ENCODE measurements at regions not wholly inside any gene's neighbourhood (a gene's known extent, or its start where the extent isn't known, plus 50 kb on each side); places are given as distances from the start of the nearest gene placed in this dataset.

DNA sequence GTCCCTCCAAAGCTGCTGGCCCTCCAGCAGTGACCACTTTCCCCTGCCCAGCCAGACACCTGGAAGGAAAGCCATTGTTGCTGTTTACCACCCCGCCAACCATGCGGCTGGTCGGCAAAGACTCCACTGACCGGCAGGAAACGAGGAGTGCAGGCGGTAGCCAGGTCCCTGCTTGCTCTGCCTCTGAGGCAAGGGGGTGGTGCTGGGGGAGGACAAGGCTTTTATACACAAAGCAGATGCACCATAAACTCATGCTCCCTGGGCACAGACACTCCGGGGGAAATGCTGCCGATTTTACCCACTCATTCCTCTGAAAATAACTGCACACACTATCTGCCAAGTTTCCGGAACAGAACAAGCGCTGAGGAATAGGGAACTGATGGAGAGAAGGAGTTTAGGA is 62.8 kb upstream of the GRIN2A start:
- peaks cover 0 to 7% (median 0%) of the 10 kb centered on the region in 4 donors for H3K4me1 ChIP-seq
- no peaks in the 10 kb centered on the region for H3K9me3 ChIP-seq
- 51 to 70% (median 57%) methylated on average over 8 to 10 of the region's 10 CpGs for WGBS, 5 donors
- intact Hi-C loops (cut with DNase I; ENCODE audit: low total_unique reads): no loop called here
- no peak overlapping the region for H3K27ac ChIP-seq
- H3K4me3 ChIP-seq: no peak overlapping the region
- DNase-seq: no peak
- no peaks in the 10 kb centered on the region for H3K36me3 ChIP-seq
- TF ChIP-seq EP300 (IDR thresholded peaks at IDR 0.05) (no peak), POLR2A (IDR thresholded peaks at IDR 0.05) (no peak)
- TF ChIP-seq, protein P1, sequence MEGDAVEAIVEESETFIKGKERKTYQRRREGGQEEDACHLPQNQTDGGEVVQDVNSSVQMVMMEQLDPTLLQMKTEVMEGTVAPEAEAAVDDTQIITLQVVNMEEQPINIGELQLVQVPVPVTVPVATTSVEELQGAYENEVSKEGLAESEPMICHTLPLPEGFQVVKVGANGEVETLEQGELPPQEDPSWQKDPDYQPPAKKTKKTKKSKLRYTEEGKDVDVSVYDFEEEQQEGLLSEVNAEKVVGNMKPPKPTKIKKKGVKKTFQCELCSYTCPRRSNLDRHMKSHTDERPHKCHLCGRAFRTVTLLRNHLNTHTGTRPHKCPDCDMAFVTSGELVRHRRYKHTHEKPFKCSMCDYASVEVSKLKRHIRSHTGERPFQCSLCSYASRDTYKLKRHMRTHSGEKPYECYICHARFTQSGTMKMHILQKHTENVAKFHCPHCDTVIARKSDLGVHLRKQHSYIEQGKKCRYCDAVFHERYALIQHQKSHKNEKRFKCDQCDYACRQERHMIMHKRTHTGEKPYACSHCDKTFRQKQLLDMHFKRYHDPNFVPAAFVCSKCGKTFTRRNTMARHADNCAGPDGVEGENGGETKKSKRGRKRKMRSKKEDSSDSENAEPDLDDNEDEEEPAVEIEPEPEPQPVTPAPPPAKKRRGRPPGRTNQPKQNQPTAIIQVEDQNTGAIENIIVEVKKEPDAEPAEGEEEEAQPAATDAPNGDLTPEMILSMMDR (IDR thresholded peaks at IDR 0.05): no peak
- peaks cover 0 to 27% (median under 1%) of the 10 kb centered on the region in 3 donors for H3K27me3 ChIP-seq

DNA sequence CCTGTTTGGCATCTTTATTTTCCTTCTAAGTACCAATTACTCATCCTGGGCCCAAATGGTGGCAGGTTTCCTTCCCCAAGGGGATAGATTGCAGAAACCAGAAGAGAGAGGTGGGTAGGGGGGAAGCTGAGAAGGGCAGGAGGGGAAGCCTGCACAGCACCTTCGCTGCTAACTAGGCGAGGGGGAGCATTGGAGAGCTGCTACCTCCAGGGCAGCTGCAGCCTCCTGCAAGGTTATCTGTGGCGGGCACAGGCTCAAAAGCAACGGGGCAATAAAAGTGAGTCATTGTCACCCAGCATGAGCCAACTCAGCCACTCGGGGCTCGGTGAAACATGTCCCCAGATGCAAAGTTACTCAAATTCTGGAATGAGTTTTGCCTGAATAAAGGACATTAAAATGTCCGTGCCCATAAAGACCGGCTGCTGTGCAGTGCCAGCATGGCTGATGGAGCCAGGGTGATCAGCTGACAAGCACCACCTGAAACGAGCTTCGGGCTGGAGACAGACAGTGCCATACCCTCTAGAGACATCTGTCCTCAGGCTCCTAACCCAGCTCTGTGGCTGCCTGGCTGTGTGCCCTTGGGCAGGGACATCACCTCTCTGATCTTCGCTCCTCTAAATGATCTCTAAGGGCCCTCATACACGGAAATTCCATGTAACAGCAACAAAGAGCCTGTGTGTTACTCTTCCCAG is 68.1 kb upstream of the GRIN2A start:
- WGBS, 5 donors: 43 to 72% (median 51%) methylated on average over 9 to 12 of the region's 12 CpGs
- H3K4me3 ChIP-seq: no peak overlapping the region
- H3K27me3 ChIP-seq: peaks cover 0 to 35% (median 5%) of the 10 kb centered on the region in 3 donors
- H3K9me3 ChIP-seq: no peaks in the 10 kb centered on the region
- H3K4me1 ChIP-seq: peaks cover 0 to under 1% (median 0%) of the 10 kb centered on the region in 4 donors
- no peaks in the 10 kb centered on the region for H3K36me3 ChIP-seq
- TF ChIP-seq POLR2AphosphoS5 (IDR thresholded peaks at IDR 0.05) (no peak), EP300 (IDR thresholded peaks at IDR 0.05) (no peak), POLR2A (IDR thresholded peaks at IDR 0.05) (no peak)
- TF ChIP-seq, protein P1 (IDR thresholded peaks at IDR 0.05): no peak
- DNase-seq: no peak
- intact Hi-C loops (cut with DNase I; ENCODE audit: low total_unique reads): no loop called here
- no peak overlapping the region for H3K27ac ChIP-seq

DNA sequence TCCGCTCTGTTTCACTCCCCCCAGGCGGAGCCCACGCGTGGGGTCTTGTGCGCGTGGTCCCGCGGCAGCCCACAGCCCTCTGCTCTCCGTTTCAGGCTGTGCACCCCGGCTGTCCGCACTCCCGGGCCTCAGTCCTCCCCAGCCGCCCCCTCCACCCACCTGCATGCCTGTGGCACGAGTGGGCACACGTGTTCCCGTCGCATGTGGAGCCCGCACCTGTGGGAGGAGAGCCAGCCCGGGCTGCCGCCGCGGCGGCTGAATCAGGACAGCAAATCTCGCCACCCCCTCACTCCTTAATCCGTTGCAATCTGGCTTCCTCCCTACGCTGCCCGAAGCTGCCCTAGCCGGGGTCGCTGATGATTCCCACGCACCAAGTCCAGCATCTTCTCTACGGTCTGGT is 69.9 kb upstream of the GRIN2A start:
- intact Hi-C loops (cut with DNase I; ENCODE audit: low total_unique reads): no loop called here
- 84 to 92% (median 91%) methylated on average over 20 to 31 of the region's 31 CpGs for WGBS, 5 donors
- peaks cover 0 to 8% (median 3%) of the 10 kb centered on the region in 4 donors for H3K4me1 ChIP-seq
- H3K36me3 ChIP-seq: no peaks in the 10 kb centered on the region
- TF ChIP-seq EP300 (IDR thresholded peaks at IDR 0.05) (no peak), POLR2A (IDR thresholded peaks at IDR 0.05) (no peak), POLR2AphosphoS5 (IDR thresholded peaks at IDR 0.05) (no peak)
- TF ChIP-seq, protein P1 (IDR thresholded peaks at IDR 0.05): no peak
- no peaks in the 10 kb centered on the region for H3K9me3 ChIP-seq
- H3K4me3 ChIP-seq: no peak overlapping the region
- H3K27ac ChIP-seq: no peak overlapping the region
- DNase-seq: no peak
- H3K27me3 ChIP-seq: peaks cover 0 to 40% (median 5%) of the 10 kb centered on the region in 3 donors

DNA sequence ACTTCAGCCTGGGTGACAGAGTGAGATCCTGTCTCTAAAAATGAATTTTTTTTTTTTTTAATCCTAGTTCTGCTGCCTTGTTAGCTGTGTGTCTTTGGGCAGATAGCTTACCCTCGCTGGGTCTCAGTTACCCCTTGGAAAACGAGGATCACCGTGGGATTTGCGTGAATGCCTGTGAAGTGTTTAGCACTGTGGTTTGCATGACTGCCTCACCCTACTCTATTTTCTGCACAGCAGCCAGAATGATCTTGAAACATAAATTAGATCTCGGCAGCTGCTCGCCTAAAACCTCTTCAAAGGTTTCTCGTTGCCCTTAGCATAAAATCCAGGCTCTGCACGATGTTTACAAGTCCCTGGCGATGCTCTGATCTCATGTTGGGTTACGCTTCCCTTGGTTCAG is 71.2 kb upstream of the GRIN2A start:
- no peak overlapping the region for H3K4me3 ChIP-seq
- 62 to 72% (median 70%) methylated on average over 10 of the region's 10 CpGs for WGBS, 5 donors
- peak in 1 of 2 donors; percentile 5 for DNase-seq
- H3K9me3 ChIP-seq: no peaks in the 10 kb centered on the region
- H3K36me3 ChIP-seq: no peaks in the 10 kb centered on the region
- H3K27me3 ChIP-seq: peaks cover 0 to 40% (median 5%) of the 10 kb centered on the region in 3 donors
- peaks cover 0 to 8% (median 3%) of the 10 kb centered on the region in 4 donors for H3K4me1 ChIP-seq
- TF ChIP-seq POLR2A (IDR thresholded peaks at IDR 0.05) (no peak), EP300 (IDR thresholded peaks at IDR 0.05) (no peak)
- TF ChIP-seq, protein P1 (IDR thresholded peaks at IDR 0.05): no peak
- H3K27ac ChIP-seq: no peak overlapping the region
- intact Hi-C loops (cut with DNase I; ENCODE audit: low total_unique reads): no loop called here

All from stomach (tissue), 8 donors.